ENCODE measurements at regions not wholly inside any gene's neighbourhood (a gene's known extent, or its start where the extent isn't known, plus 50 kb on each side); places are given as distances from the start of the nearest gene placed in this dataset.
"Not testable (repeated sequence)": the region's sequence is repeated elsewhere in the genome, so short reads cannot be mapped to it uniquely, and the experiment has no call there.

DNA sequence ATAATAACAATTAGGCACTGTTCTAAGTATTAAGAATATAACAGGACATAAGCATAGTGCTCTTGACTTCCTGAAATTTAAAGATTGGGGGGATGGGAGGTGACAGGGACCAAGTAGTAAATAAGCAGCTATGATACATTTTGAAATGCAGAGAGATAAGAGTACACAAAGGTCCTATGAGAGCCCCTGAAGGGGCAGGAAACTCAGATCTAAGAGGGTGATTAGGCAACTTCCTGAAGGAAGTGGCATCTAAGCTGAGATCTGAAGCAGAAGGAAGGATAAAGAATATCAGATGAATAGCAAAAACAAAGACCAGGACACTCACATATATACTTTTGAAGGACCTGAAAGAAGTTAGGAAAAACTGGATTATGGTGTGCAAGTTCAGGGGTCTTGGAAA lies 415.2 kb upstream of the FRG2C start:
- H3K36me3 ChIP-seq (replicated peaks) = no peaks in the 10 kb centered on the region
- in situ Hi-C loops (cut with HindIII; ENCODE audit: low pct_ligation_motif_present, low sequenced_read_pairs) = no loop called here
- H3K27me3 ChIP-seq (replicated peaks) = no peaks in the 10 kb centered on the region
- no peak for DNase-seq
- no peak overlapping the region for H3K27ac ChIP-seq
- H3K4me3 ChIP-seq (ENCODE audit: low read depth, low read length) = no peak overlapping the region
- TF ChIP-seq, protein P1, sequence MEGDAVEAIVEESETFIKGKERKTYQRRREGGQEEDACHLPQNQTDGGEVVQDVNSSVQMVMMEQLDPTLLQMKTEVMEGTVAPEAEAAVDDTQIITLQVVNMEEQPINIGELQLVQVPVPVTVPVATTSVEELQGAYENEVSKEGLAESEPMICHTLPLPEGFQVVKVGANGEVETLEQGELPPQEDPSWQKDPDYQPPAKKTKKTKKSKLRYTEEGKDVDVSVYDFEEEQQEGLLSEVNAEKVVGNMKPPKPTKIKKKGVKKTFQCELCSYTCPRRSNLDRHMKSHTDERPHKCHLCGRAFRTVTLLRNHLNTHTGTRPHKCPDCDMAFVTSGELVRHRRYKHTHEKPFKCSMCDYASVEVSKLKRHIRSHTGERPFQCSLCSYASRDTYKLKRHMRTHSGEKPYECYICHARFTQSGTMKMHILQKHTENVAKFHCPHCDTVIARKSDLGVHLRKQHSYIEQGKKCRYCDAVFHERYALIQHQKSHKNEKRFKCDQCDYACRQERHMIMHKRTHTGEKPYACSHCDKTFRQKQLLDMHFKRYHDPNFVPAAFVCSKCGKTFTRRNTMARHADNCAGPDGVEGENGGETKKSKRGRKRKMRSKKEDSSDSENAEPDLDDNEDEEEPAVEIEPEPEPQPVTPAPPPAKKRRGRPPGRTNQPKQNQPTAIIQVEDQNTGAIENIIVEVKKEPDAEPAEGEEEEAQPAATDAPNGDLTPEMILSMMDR (IDR thresholded peaks at IDR 0.05; ENCODE audit: low read depth, low read length, missing control alignments) = no peak

DNA sequence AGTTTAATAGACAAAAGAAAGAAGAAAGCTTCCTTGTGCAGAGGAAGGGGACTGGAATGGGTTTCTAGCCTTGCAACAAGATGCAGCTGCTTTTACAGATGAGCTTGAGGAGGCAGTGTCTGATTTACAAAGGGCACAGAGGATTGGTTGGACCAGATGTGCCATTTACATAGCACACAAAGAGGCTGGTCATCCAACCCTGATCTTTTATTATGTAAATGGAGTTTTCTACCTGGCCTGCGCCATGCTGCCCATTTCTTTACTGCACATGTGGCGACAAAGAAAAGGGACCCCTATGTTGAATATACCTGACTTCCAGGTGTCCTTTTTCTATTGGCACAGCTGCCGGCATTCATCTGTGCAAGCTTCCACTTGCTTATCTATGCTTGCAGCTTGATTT lies 409.4 kb upstream of the FRG2C start:
- no peak overlapping the region for H3K27ac ChIP-seq
- H3K36me3 ChIP-seq (replicated peaks) = no peaks in the 10 kb centered on the region
- TF ChIP-seq, protein P1 (IDR thresholded peaks at IDR 0.05; ENCODE audit: low read depth, low read length, missing control alignments) = no peak
- no peak overlapping the region for H3K4me3 ChIP-seq (ENCODE audit: low read depth, low read length)
- in situ Hi-C loops (cut with HindIII; ENCODE audit: low pct_ligation_motif_present, low sequenced_read_pairs) = no loop called here
- DNase-seq = no peak
- H3K27me3 ChIP-seq (replicated peaks) = no peaks in the 10 kb centered on the region

- H3K4me3 ChIP-seq (ENCODE audit: low read depth, low read length); H3K36me3 ChIP-seq (replicated peaks); H3K27ac ChIP-seq; in situ Hi-C loops (cut with HindIII; ENCODE audit: low pct_ligation_motif_present, low sequenced_read_pairs); DNase-seq; H3K27me3 ChIP-seq (replicated peaks): not testable (repeated sequence)
Observed at GRCh38 chr3:75258825-75259683, 405.1 kb upstream of the FRG2C start.

GRCh38 chr3:75260975-75261374 lies 403.2 kb upstream of the FRG2C start:
- H3K36me3 ChIP-seq (replicated peaks); H3K27me3 ChIP-seq (replicated peaks); H3K4me3 ChIP-seq (ENCODE audit: low read depth, low read length); H3K27ac ChIP-seq; in situ Hi-C loops (cut with HindIII; ENCODE audit: low pct_ligation_motif_present, low sequenced_read_pairs); DNase-seq: not testable (repeated sequence)

DNA sequence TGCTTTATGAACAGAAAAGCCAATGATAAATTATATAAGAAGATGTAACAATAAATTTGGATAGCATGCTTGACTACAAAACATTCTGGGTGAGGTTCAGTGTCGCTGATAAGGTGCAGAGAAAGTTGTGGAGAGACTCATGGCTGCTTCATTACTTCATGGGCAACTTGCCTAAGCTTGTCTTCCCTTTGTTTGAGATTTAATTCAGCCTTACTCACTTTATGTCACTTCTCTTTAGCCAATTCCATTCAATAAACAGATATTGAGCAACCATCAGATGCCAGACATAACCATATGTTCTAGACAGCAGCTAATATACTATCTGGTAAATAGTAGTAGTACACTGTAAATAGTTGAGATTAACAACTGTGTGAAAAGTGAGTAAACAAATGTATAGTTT lies 401.5 kb upstream of the FRG2C start:
- TF ChIP-seq, protein P1 (IDR thresholded peaks at IDR 0.05; ENCODE audit: low read depth, low read length, missing control alignments) = no peak

GRCh38 chr3:75265897-75266296 lies 398.2 kb upstream of the FRG2C start:
- H3K36me3 ChIP-seq (replicated peaks) = no peaks in the 10 kb centered on the region
- in situ Hi-C loops (cut with HindIII; ENCODE audit: low pct_ligation_motif_present, low sequenced_read_pairs) = no loop called here
- DNase-seq = no peak

More for the DNA sequence above, 401.5 kb upstream of the FRG2C start:
- no peak for DNase-seq
- in situ Hi-C loops (cut with HindIII; ENCODE audit: low pct_ligation_motif_present, low sequenced_read_pairs) = no loop called here
- Histone ChIP-seq H3K4me3 (ENCODE audit: low read depth, low read length) (no peak overlapping the region), H3K36me3 (replicated peaks) (no peaks in the 10 kb centered on the region), H3K27me3 (replicated peaks) (no peaks in the 10 kb centered on the region), H3K27ac (no peak overlapping the region)

GRCh38 chr3:75268576-75268975 lies 395.6 kb upstream of the FRG2C start:
- H3K27me3 ChIP-seq (replicated peaks); in situ Hi-C loops (cut with HindIII; ENCODE audit: low pct_ligation_motif_present, low sequenced_read_pairs); H3K4me3 ChIP-seq (ENCODE audit: low read depth, low read length); DNase-seq; H3K27ac ChIP-seq; H3K36me3 ChIP-seq (replicated peaks): not testable (repeated sequence)

More at GRCh38 chr3:75265897-75266296, 398.2 kb upstream of the FRG2C start:
- H3K27me3 ChIP-seq (replicated peaks) = no peaks in the 10 kb centered on the region
- TF ChIP-seq, protein P1 (IDR thresholded peaks at IDR 0.05; ENCODE audit: low read depth, low read length, missing control alignments) = no peak
- H3K4me3 ChIP-seq (ENCODE audit: low read depth, low read length) = no peak overlapping the region
- H3K27ac ChIP-seq = no peak overlapping the region

GRCh38 chr3:75272237-75272636 lies 391.9 kb upstream of the FRG2C start:
- DNase-seq; H3K27ac ChIP-seq; in situ Hi-C loops (cut with HindIII; ENCODE audit: low pct_ligation_motif_present, low sequenced_read_pairs): not testable (repeated sequence)

More at GRCh38 chr3:75272237-75272636, 391.9 kb upstream of the FRG2C start:
- not testable (repeated sequence) for H3K4me3 ChIP-seq (ENCODE audit: low read depth, low read length); H3K27me3 ChIP-seq (replicated peaks); H3K36me3 ChIP-seq (replicated peaks)

Data from brain microvascular endothelial cell (primary cell).